NCI-H2196 (cell line): ENCODE measurements at regions not wholly inside any gene's neighbourhood (a gene's known extent, or its start where the extent isn't known, plus 50 kb on each side); places are given as distances from the start of the nearest gene placed in this dataset.

Experiments
- DNase-seq: peaks from one replicate; lab custom pipeline; 2025; ENCODE audit not compliant: unreplicated experiment; lab: John Stamatoyannopoulos, UW

GRCh38 chr16:79809376-79809775 lies 208.8 kb upstream of the MAF start:
- DNase-seq: no peak

- DNase-seq: no peak
Measured at GRCh38 chr16:79808731-79809130, 208.2 kb upstream of the MAF start.

- no peak for DNase-seq
Measured at GRCh38 chr16:79806757-79807156, 206.2 kb upstream of the MAF start.

- no peak for DNase-seq
Measured at GRCh38 chr16:79805621-79806020, 205.1 kb upstream of the MAF start.

- DNase-seq: no peak
Measured at GRCh38 chr16:79801646-79802045, 201.1 kb upstream of the MAF start.

GRCh38 chr16:79800016-79800608 lies 199.6 kb upstream of the MAF start:
- no peak for DNase-seq

- DNase-seq: no peak
Measured at GRCh38 chr16:79798416-79799053, 198.0 kb upstream of the MAF start.

- no peak for DNase-seq
Measured at GRCh38 chr16:79797486-79797885, 196.9 kb upstream of the MAF start.

GRCh38 chr16:79795556-79795955 lies 195.0 kb upstream of the MAF start:
- DNase-seq: no peak

GRCh38 chr16:79794941-79795340 lies 194.4 kb upstream of the MAF start:
- no peak for DNase-seq

- no peak for DNase-seq
Measured at GRCh38 chr16:79792664-79793351, 192.3 kb upstream of the MAF start.

- DNase-seq: no peak
Measured at GRCh38 chr16:79792076-79792475, 191.5 kb upstream of the MAF start.

- no peak for DNase-seq
Measured at GRCh38 chr16:79790854-79791253, 190.3 kb upstream of the MAF start.

GRCh38 chr16:79788949-79789348 lies 188.4 kb upstream of the MAF start:
- no peak for DNase-seq

GRCh38 chr16:79786389-79786788 lies 185.9 kb upstream of the MAF start:
- DNase-seq: no peak

- DNase-seq: no peak
Measured at GRCh38 chr16:79784007-79784406, 183.5 kb upstream of the MAF start.

GRCh38 chr16:79777679-79778078 lies 177.1 kb upstream of the MAF start:
- no peak for DNase-seq

GRCh38 chr16:79776243-79776847 lies 175.8 kb upstream of the MAF start:
- no peak for DNase-seq

GRCh38 chr16:79772784-79773183 lies 172.2 kb upstream of the MAF start:
- DNase-seq: no peak

- DNase-seq: no peak
Measured at GRCh38 chr16:79772048-79772447, 171.5 kb upstream of the MAF start.

GRCh38 chr16:79770244-79771064 lies 169.9 kb upstream of the MAF start:
- peak; percentile 70 for DNase-seq
